ENCODE measurements at regions not wholly inside any gene's neighbourhood (a gene's known extent, or its start where the extent isn't known, plus 50 kb on each side); places are given as distances from the start of the nearest gene placed in this dataset.

DNA sequence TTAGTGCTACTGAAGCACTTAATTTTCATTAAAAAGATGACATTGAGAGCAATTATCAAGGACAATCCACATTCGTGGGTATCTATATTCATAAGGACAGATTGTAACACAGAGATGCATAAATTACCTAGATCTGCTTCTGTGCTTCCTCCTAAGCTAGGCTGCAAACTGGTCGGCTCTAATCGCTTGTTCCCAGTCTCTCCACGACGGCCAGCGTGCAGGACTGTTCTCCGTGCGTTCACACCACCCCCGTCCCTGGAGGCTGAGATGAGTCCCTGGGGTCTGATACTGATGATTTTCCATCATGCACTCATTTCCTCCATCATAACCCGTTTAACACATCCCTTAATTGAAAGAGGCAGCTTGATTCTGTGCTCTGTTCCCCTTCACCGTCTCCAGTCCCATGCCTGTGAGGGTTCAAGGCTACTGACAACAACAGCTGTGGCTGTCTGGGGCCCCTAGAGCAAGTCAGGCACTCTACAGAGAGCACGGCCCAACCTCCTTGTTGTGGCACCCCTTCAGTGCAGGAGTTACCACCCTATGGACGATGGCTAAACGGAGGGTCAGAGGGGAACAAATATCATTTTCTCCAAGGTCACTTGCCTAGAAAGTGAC is 469.6 kb downstream of the NPHP4 start:
- DNase-seq (ENCODE audit: low spot score) = peak; percentile 2

DNA sequence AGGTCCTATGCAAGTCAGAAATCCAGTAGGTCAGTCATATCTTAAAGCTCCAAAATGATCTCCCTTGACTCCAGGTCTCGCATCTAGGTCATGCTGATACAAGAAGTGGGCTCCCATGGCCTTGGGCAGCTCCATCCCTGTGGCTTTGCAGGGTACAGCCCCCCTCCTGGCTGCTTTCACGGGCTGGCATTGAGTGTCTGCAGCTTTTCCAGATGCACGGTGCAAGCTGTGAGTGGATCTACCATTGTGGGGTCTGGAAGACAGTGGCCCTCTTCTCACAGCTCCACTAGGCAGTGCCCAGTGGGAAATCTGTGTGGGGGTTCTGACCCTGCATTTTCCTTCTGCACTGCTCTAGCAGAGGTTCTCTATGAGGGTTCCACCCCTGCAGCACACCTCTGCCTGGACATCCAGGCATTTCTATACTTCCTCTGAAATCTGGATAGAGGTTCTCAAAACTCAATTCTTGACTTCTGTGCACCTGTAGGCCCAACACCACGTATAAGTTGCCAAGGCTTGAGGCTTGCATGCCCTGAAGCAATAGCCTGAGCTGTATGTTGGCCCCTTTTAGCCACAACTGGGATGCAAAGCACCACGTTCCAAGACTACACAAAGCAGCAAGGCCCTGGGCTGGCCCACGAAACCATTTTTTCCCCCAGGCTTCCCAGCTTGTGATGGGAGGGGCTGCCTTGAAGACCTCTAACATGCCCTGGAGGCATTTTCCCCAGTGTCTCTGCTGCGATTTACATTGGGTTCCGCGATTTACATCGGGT is 472.7 kb downstream of the NPHP4 start:
- DNase-seq (ENCODE audit: low spot score) = no peak

DNA sequence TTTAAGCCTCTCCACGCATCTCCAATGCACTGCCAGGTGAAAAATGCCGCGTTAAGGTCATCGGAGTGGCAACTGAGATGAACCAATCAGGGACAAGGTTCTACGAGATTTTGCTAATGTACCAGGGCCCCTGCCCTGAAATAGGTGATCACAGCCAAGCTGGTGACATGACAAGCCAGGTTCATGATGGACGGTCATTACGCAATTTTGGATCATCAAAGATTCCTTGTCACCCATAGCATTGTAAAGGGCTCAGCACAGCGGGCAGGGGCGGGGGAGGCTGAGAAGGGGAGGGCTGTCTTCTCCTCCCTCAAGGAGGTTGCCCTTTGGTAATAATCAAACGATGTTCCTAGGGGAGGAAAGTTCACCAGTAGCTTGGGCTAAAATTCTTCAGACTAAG is 475.5 kb downstream of the NPHP4 start:
- no peak for DNase-seq (ENCODE audit: low spot score)

DNA sequence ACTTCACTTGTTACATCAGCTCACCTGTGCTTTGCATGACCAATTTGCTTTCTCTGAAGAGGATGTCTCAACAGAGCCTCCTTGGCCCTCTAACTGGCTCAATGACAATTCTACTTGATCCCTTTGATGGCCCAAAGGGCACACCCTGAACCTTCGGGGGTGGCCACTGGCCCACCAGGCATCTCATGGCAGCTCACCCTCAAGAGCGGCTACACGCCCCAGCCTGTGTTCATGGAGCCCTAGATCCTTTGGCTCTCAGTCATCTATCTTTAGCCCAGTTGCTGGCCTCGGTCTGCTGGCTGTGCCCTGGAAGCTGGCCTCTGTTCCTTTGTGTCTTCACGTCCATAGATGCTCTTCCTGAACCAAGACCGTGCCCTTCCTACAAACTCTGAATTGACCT is 476.7 kb downstream of the NPHP4 start:
- no peak for DNase-seq (ENCODE audit: low spot score)

DNA sequence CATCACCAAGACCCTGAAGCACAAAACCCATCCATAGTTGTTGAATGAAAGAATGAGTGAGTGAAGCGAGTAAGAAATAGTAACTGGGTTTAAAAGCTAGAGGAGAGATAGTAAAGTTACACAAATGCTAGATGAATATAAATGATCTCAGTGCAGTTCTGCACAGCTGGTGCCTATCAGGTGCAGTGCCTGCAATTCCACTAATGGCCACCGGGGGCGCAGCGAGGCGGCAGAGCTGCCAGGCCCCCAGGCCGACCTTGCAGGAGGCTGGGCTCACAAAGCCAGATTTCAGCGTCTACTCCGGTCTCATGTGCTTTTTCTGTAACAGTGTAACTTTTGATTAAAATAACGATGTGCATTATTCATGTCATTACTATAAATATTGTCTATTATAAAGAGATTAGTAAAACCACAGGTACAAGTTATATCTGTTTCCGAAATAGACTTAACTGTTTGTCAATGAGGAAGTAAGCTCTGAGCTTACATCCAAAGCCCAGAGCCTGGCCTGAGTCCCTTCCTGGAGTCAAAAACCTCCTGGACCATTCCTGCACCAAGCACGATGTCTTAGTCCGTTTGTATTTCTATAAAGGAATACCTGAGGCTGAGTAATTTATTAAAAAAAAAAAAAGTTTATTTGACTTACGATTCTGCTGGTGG is 477.6 kb downstream of the NPHP4 start:
- peak; percentile 59 for DNase-seq (ENCODE audit: low spot score)

DNA sequence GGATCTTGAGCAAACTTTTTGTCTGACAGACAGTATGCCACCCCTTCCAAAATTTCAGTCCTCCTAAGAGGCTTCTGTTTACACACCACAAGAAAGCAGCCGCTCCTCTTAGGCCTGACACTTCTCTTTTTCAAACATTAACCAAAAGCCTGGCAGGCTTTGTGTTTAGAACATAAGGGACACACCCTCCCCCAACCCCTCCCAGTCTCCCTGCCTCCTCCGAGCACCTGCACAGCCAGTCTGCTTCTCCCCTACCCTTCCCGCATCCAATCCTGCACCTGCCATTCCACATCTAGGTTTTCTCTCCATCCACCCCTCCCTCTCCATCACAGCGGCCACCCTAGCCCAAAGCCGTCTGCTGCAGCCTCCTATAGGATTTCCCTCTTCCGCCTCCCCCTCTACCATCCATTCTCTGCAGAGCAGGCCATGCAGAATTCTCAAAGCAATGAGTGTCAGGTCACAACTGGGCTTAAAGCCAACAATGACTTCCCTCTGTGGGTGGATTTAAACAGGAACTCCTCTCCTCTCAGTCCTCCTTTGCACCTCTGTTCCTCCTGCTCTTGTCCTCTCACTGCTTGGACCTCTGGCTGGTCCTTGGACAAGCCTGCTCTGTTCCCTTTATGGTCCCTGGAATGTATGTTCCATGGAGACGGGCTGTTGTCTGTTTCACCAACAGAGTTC is 478.2 kb downstream of the NPHP4 start:
- DNase-seq (ENCODE audit: low spot score) = peak; percentile 63

DNA sequence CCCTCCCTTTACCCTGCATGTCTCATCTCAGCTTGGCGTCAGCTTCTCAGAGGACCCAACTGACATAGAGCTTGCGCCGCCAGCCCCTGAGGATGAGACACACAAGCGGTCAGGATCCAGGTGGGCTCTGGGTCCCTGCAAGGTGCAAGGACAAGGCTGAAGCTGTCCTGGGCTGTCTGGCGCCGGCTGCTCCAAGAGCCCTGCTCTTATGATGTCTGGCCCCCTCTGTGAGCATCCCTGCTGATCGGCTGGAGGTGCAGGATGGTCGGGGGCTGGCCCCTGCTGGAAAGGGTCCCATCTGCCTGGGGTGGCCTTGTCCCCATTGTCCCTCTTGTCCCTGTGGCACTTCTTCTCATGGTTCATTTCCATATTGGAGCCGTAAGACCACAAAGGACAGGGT is 479.0 kb downstream of the NPHP4 start:
- DNase-seq (ENCODE audit: low spot score) = no peak

DNA sequence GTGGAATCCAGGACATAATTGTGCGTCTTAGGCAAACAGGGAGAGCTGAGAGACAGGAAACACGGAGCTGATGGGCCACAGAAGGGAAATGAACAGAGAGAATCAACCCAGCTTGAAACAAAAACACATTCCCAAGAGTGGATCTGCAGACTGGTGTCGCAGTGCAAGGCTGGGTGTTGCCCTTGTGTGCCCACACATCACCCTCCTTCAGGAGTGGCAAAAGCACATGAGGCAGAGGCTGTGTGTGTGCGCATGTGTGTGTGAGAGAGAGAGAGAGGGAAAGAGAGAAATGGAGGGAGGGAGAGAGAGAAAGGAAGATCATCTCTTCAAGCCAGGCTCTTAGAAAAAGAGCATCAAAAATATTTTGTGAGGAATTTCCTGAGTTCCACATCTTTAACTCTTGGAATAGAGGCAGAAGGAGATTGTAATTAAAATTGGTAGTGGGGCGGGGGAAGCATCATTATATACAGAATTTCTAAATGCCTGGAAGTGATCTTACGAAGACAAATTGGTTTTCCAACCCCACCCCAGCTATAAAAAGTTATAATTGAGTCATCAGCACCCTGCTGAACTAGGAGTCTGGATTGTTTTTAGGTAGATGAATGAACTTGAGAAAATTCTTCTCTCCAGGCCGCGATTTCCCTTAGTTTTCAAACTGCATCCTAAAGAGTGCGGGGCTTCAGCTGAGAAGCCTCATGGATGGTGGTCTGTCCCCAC is 480.7 kb downstream of the NPHP4 start:
- DNase-seq (ENCODE audit: low spot score) = no peak

DNA sequence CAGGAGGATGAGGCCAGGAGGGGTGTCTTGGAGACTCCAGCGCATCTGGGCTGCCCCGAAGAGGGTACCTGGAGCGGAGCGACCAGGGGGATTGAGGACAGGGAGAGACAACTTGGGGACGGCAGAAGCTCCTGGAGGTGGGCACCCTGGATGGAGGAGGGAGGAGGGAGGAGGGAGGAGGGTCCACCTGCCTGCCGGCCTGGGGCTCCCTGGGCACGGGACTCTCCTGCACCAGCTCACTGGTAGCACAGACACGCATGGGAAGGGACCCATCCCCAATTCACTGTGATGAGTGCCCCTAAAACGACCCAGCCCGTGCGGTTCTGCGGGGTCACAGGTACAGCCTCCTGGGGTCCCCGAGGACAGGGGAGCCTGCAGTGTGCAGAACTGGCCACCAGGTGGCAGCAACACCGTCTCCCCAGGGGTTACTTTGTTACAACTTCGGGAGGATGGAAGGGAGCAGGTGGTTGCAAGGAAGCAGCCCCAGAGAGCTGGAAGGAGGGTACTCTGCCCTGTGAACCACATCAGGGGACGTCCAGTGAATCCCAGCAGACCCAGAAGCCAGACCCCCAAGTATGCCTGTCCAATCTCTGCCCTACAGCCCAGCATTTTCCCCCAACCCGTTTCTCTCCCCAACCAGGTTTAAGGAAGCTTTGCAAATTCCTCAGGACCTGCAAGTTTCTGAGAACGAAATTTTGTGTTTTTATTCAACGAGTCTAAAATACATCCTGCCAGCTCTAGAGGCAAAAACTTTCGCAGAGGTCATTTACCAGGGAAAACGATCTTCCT is 482.4 kb downstream of the NPHP4 start:
- peak; percentile 47 for DNase-seq (ENCODE audit: low spot score)

DNA sequence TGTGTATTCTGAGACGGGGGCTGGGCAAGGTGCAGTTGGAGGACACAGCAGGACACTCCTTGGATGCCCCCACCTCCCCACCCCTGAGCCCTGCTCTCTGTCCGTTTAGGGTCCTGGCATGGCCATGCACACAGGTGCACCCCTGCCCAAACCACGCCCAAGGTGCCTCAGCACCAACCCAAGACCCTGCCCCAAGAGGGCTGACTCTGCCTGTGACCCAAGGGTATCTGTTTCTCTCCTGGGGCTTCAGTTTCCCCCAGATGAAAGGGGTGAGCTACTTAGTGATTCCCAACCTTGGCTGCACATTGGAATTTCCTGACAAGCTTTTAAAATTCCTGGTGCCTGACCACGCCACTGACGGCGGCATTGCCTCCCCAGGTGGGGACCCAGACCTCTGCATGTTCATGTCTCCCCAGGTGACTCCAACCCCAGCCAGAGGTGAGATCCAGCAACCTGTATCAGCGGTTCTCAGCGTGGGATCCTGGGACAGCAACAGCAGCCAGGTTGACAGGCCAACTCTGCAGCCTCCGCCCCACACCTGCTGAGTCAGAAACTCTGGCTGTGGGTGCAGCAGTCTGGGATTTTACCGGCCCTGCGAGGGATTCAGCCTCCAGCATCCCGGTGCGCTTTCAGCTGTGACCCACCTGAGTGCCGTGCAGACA is 483.4 kb downstream of the NPHP4 start:
- DNase-seq (ENCODE audit: low spot score) = no peak

DNA sequence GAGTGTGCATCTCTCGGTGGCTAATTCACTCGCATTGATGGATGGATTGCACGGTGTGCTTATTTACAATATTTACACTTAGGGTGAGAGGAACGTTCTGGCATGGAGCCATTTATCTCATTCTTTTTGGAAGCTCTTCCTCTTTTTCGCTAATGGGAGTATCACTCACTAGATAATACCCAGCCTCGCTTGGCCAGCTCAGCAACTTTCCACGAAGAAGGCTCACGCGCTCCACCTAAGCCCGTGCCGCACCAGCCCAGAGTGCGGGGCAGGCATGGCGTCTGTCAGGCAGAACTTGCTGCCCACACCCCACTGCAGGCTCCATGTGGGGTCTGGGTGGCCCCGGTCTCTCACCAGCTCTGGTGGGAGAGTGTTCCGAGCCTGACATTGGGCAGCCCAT is 484.9 kb downstream of the NPHP4 start:
- no peak for DNase-seq (ENCODE audit: low spot score)

DNA sequence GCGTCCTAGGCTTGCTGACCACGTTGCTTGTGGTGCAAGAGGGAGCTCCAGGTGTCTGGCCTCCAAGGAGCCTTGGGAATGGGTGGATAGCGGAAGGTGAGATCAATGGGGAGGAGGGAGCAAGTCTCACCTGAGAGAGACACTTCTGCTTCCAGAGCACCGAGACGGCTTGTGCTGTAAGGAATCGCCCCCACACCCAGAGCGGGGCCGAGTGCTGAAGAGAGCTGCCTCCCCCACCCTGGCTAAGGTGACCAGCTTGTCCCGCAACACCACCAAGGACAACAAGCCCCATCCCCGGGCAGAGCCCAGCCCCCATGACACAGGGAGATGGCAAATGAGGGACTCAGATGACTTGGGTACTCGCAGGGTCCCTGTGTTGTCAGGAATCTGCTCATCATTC is 485.6 kb downstream of the NPHP4 start:
- no peak for DNase-seq (ENCODE audit: low spot score)

DNA sequence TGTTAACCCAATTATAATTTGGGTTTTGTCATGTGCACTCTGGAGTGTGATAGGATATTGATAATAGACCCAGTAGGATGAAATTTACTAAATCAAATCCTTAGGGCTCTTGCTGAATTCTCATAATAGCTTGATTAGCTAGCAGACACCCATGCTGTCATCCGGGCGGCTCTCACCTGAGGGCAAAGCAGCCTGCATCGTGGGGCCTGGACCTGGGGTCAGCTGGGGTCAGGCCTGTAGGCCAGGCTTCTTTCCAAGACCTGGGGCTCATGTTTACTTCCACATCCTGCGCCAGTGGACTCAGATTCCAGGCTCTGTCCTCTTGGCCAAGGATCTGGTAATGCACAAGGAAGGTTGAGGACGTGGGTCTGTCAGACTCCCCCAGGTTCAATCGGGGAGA is 486.3 kb downstream of the NPHP4 start:
- no peak for DNase-seq (ENCODE audit: low spot score)

DNA sequence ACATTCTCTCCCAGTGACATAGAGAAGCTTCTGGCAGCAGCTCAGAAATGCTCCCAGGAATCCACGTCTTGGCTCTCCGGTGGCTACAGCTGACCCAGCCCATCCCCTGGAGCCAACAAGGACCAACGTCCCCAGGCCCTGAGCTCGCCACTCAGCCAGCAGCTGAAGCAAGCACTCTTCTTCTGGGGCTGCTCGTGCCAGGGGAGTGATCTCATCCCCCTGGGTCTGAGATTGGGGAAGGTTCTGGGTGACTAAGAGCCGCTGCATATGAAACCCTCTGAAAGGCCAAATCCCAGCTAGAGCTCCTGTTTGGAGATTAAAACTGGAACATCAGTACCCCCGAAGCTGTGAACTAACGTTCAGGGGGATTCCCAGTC is 487.9 kb downstream of the NPHP4 start:
- peak; percentile 27 for DNase-seq (ENCODE audit: low spot score)

DNA sequence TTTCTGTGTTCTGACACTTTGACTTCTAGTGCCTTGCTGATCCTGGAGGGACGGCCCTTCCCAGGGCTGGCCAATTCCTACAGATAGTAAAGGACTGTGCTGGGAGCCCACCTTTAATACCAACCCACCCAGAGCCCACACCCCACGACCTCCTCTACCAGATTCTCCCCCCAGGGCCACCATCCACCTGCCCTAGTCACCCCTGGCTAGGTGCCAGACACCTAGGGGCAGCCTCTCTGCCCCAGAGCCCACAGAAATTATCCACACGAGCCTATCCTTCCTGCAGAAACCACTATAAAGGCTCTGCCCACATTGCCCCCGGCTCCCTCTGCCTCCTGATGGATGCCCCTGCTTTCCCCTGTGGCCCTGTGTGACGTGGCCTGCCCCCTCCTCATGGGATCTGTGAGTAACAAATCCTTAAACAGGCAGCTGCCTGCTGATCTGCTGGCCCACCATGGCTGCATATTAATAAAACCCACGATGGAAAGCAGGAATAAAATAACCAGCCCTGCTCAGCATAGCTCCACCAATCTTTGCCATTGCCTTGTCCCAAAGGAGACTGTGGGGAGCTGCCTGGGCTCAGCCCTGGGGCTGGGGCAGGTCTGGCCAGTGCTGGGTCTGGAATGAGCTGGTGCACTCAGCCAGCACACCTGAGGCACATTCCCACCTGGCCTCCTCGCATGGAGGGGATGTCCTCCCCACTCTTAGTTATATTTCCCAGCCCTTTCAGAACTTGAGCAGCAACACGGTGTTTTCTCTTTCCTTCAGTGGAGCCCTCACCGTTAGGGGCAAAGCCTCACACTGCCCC is 488.5 kb downstream of the NPHP4 start:
- no peak for DNase-seq (ENCODE audit: low spot score)

DNA sequence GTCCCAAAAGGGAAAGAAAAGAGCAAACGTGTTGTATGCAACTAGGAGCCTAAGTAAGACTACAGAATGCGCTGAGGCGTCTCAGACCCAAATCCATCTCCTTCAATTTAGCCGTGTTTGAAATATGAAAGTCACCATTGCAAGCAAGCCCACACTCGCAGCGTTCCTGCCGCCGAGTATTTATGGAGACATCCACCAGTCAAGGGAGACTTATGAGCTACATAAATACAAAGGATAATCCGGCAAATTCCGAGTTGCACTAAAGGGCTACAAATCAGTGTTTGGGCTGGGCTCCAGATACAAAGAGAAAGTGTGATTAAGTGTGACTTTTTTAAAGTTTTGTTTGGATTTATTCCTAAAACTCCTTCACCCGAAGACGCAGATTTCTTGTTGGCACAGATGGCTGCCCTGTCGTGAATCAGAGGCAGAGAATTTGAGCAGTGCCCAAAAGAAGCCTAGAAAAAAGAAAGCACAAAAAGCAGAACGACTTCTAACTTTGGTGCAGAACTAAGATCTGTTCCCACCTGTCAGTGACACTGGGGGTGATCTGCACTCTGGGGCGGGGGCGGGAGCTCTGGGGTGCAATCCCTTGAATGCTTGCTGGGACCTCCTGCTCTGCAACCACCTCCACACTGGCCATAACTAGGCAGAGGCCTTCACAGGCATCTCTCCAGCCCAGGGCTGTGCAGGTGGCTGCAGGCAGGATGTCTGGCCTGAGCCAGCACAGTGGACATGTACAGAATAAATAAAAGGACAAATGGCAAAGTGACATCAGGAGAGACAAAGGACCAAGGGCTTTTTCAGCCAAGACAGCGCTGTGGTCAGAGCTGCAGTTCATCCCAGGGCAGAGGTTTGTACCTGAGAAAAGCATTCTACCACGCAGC is 489.7 kb downstream of the NPHP4 start:
- no peak for DNase-seq (ENCODE audit: low spot score)

DNA sequence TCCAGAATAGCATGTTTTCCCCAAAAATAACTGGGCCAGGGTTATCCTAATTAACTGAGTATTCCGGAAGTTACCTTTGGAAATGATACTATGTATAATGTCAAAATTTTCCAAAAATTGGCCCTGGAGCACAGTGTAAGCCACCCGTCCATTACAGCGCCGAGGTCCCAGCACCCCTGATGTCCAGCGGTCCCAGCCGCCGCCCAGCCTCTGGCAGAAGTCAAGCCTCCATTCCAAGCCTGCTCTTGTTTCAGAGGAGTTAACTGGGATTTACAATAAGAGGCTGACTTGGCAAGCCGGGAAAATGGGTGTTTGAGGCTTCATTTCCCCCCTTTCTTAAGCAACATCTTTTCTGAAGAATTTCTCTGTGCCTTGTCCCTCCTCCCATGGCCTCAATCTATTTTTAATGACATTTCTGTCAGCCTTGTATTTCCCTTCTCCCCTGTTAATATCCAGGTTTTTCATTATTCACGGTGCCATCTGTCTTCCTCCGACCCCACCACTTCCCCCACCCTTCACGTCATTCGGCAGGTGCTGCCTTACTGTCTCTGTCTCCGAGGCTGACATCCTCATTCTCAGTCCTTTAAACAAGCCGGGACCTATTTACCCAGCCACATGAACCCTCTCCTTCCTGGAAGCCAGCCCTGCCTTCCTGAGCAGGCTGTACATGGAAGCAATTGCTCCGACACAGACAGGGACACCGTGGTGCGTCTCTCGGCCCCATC is 490.9 kb downstream of the NPHP4 start:
- no peak for DNase-seq (ENCODE audit: low spot score)

DNA sequence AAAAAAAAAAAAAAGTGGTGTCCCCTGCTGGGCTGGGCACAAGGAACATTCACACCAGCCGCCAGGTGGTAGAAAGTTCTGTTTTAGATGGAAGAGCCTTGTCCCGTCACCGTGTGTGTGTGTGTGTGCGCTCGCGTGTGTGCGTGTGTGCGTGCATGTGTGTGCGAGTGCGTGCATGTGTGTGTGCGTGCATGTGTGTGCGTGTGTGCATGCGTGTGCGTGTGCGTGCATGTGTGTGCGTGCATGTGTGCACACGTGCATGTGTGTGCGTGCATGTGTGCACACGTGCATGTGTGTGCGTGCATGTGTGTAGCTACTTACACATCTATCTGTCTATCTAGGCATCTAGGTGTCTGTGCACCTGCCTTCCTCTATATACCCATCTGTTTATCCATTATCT is 491.7 kb downstream of the NPHP4 start:
- DNase-seq (ENCODE audit: low spot score) = no peak

Data from H4 (cell line).